GM21529 (cell line): ENCODE measurements at regions not wholly inside any gene's neighbourhood (a gene's known extent, or its start where the extent isn't known, plus 50 kb on each side); places are given as distances from the start of the nearest gene placed in this dataset.

Source experiments
- ATAC-seq: cut with Tn5 transposase; IDR thresholded peaks from one replicate; pipeline ENCODE4 v1.9.1; 2021; ENCODE audit not compliant: unreplicated experiment

- ATAC-seq = no peak
Observed at GRCh38 chr11:133787379-133788141, 57.8 kb downstream of the SPATA19 start.

GRCh38 chr11:133785795-133786340 is 59.4 kb downstream of the SPATA19 start:
- no peak for ATAC-seq

GRCh38 chr11:133784359-133784758 is 61.0 kb downstream of the SPATA19 start:
- ATAC-seq = no peak

GRCh38 chr11:133782116-133782725 is 63.1 kb downstream of the SPATA19 start:
- no peak for ATAC-seq

- ATAC-seq = no peak
Observed at GRCh38 chr11:133778161-133778560, 67.2 kb downstream of the SPATA19 start.

- no peak for ATAC-seq
Observed at GRCh38 chr11:133776671-133777367, 68.5 kb downstream of the SPATA19 start.

- no peak for ATAC-seq
Observed at GRCh38 chr11:133762538-133762937, 82.8 kb downstream of the SPATA19 start.

- no peak for ATAC-seq
Observed at GRCh38 chr11:133753150-133753549, 92.2 kb downstream of the SPATA19 start.

GRCh38 chr11:133749841-133750240 is 95.5 kb downstream of the SPATA19 start:
- ATAC-seq = no peak

- no peak for ATAC-seq
Observed at GRCh38 chr11:133747409-133747808, 97.9 kb downstream of the SPATA19 start.

- ATAC-seq = no peak
Observed at GRCh38 chr11:133746663-133747306, 98.5 kb downstream of the SPATA19 start.

- ATAC-seq = no peak
Observed at GRCh38 chr11:133745791-133746190, 99.5 kb downstream of the SPATA19 start.

GRCh38 chr11:133742353-133742752 is 103.0 kb downstream of the SPATA19 start:
- no peak for ATAC-seq

GRCh38 chr11:133740963-133741362 is 104.3 kb downstream of the SPATA19 start:
- ATAC-seq = no peak

- ATAC-seq = no peak
Observed at GRCh38 chr11:133739481-133739880, 105.8 kb downstream of the SPATA19 start.

- ATAC-seq = no peak
Observed at GRCh38 chr11:133738624-133739023, 106.7 kb downstream of the SPATA19 start.

GRCh38 chr11:133733631-133734030 is 111.7 kb downstream of the SPATA19 start:
- no peak for ATAC-seq

GRCh38 chr11:133732109-133732674 is 113.1 kb downstream of the SPATA19 start:
- ATAC-seq = no peak

- no peak for ATAC-seq
Observed at GRCh38 chr11:133727774-133728173, 117.5 kb downstream of the SPATA19 start.

- no peak for ATAC-seq
Observed at GRCh38 chr11:133726542-133726941, 118.8 kb downstream of the SPATA19 start.

- ATAC-seq = no peak
Observed at GRCh38 chr11:133724116-133724515, 121.2 kb downstream of the SPATA19 start.
